Muscle layer of duodenum (tissue), 2 donors: ENCODE measurements at regions not wholly inside any gene's neighbourhood (a gene's known extent, or its start where the extent isn't known, plus 50 kb on each side); places are given as distances from the start of the nearest gene placed in this dataset.

Experiments
- H3K27ac ChIP-seq: one replicate; pipeline ENCODE4 v1.7.0; 2013; ENCODE audit warnings: mild to moderate bottlenecking, low read length
- H3K27me3 ChIP-seq: one replicate; pipeline ENCODE4 v1.7.0; 2013; ENCODE audit warnings: low read depth, mild to moderate bottlenecking, control low read depth, low read length
- H3K36me3 ChIP-seq, 2 donors: one replicate each; pipeline ENCODE4 v1.7.0; 2013; ENCODE audit warnings: low read length in 2 of 2, control low read depth in 1 of 2, mild to moderate bottlenecking in 1 of 2; ENCODE audit not compliant: insufficient read depth in 2 of 2, control insufficient read depth in 1 of 2
- H3K4me1 ChIP-seq, 2 donors: one replicate each; pipeline ENCODE4 v1.7.0; 2013; ENCODE audit warnings: low read length in 2 of 2, mild to moderate bottlenecking in 2 of 2, control low read depth in 1 of 2, moderate library complexity in 1 of 2; ENCODE audit not compliant: insufficient read depth in 2 of 2, control insufficient read depth in 1 of 2
- H3K4me3 ChIP-seq, 2 donors: one replicate each; pipeline ENCODE4 v1.7.0; 2013; ENCODE audit warnings: low read length in 2 of 2, low read depth in 1 of 2, mild to moderate bottlenecking in 1 of 2
- H3K9me3 ChIP-seq, 2 donors: one replicate each; pipeline ENCODE4 v1.7.0; 2013; ENCODE audit warnings: low read length in 2 of 2, control low read depth in 1 of 2, mild to moderate bottlenecking in 1 of 2; ENCODE audit not compliant: control insufficient read depth in 1 of 2
- donor health status: healthy.

GRCh38 chr22:26894766-26895485 lies 237.5 kb downstream of the MIAT start:
- H3K4me3 ChIP-seq: no peak overlapping the region
- H3K27me3 ChIP-seq: no peaks in the 10 kb centered on the region
- peak overlapping the region; percentile 75 for H3K27ac ChIP-seq
- H3K9me3 ChIP-seq: no peaks in the 10 kb centered on the region
- H3K36me3 ChIP-seq: no peaks in the 10 kb centered on the region
- peaks cover 4 to 5% of the 10 kb centered on the region in 2 donors for H3K4me1 ChIP-seq

GRCh38 chr22:26897384-26897783 lies 240.0 kb downstream of the MIAT start:
- Histone ChIP-seq H3K9me3 (no peaks in the 10 kb centered on the region), H3K27me3 (no peaks in the 10 kb centered on the region), H3K4me3 (no peak overlapping the region), H3K4me1 (peaks cover 4 to 5% of the 10 kb centered on the region in 2 donors), H3K36me3 (no peaks in the 10 kb centered on the region), H3K27ac (no peak overlapping the region)

- Histone ChIP-seq H3K4me1 (peaks cover 4 to 5% of the 10 kb centered on the region in 2 donors), H3K36me3 (no peaks in the 10 kb centered on the region), H3K9me3 (no peaks in the 10 kb centered on the region), H3K27me3 (no peaks in the 10 kb centered on the region), H3K27ac (no peak overlapping the region), H3K4me3 (no peak overlapping the region)
These were observed 241.7 kb downstream of the MIAT start for GRCh38 chr22:26898946-26899605.

GRCh38 chr22:26900787-26901186 lies 243.4 kb downstream of the MIAT start:
- no peaks in the 10 kb centered on the region for H3K4me1 ChIP-seq
- H3K9me3 ChIP-seq: no peaks in the 10 kb centered on the region
- H3K4me3 ChIP-seq: no peak overlapping the region
- H3K36me3 ChIP-seq: no peaks in the 10 kb centered on the region
- H3K27ac ChIP-seq: no peak overlapping the region
- H3K27me3 ChIP-seq: no peaks in the 10 kb centered on the region

GRCh38 chr22:26901198-26901816 lies 243.9 kb downstream of the MIAT start:
- H3K4me1 ChIP-seq: no peaks in the 10 kb centered on the region
- H3K4me3 ChIP-seq: no peak overlapping the region
- no peaks in the 10 kb centered on the region for H3K36me3 ChIP-seq
- H3K27me3 ChIP-seq: no peaks in the 10 kb centered on the region
- H3K27ac ChIP-seq: no peak overlapping the region
- H3K9me3 ChIP-seq: no peaks in the 10 kb centered on the region

GRCh38 chr22:26902401-26903029 lies 245.1 kb downstream of the MIAT start:
- Histone ChIP-seq H3K36me3 (no peaks in the 10 kb centered on the region), H3K9me3 (no peaks in the 10 kb centered on the region), H3K4me3 (peak overlapping the region in 1 of 2 donors; percentile 42), H3K4me1 (no peaks in the 10 kb centered on the region), H3K27ac (no peak overlapping the region), H3K27me3 (no peaks in the 10 kb centered on the region)

GRCh38 chr22:26903030-26903856 lies 245.9 kb downstream of the MIAT start:
- Histone ChIP-seq H3K36me3 (no peaks in the 10 kb centered on the region), H3K27me3 (no peaks in the 10 kb centered on the region), H3K4me1 (no peaks in the 10 kb centered on the region), H3K4me3 (peak overlapping the region in 1 of 2 donors; percentile 42), H3K9me3 (no peaks in the 10 kb centered on the region), H3K27ac (no peak overlapping the region)

- Histone ChIP-seq H3K27me3 (no peaks in the 10 kb centered on the region), H3K36me3 (no peaks in the 10 kb centered on the region), H3K4me1 (no peaks in the 10 kb centered on the region), H3K9me3 (no peaks in the 10 kb centered on the region), H3K27ac (no peak overlapping the region), H3K4me3 (no peak overlapping the region)
These were observed 247.1 kb downstream of the MIAT start for GRCh38 chr22:26904483-26904882.

GRCh38 chr22:26905076-26905475 lies 247.7 kb downstream of the MIAT start:
- H3K27ac ChIP-seq: no peak overlapping the region
- H3K9me3 ChIP-seq: no peaks in the 10 kb centered on the region
- H3K4me1 ChIP-seq: no peaks in the 10 kb centered on the region
- no peaks in the 10 kb centered on the region for H3K36me3 ChIP-seq
- H3K4me3 ChIP-seq: no peak overlapping the region
- H3K27me3 ChIP-seq: no peaks in the 10 kb centered on the region

GRCh38 chr22:26905640-26906039 lies 248.3 kb downstream of the MIAT start:
- Histone ChIP-seq H3K4me3 (no peak overlapping the region), H3K27ac (no peak overlapping the region), H3K27me3 (no peaks in the 10 kb centered on the region), H3K9me3 (no peaks in the 10 kb centered on the region), H3K36me3 (no peaks in the 10 kb centered on the region), H3K4me1 (no peaks in the 10 kb centered on the region)

- no peak overlapping the region for H3K27ac ChIP-seq
- H3K4me3 ChIP-seq: no peak overlapping the region
- no peaks in the 10 kb centered on the region for H3K4me1 ChIP-seq
- H3K36me3 ChIP-seq: no peaks in the 10 kb centered on the region
- H3K27me3 ChIP-seq: no peaks in the 10 kb centered on the region
- H3K9me3 ChIP-seq: no peaks in the 10 kb centered on the region
These were observed 249.1 kb downstream of the MIAT start for GRCh38 chr22:26906464-26906863.
